GM18505 (cell line): ENCODE measurements at regions not wholly inside any gene's neighbourhood (a gene's known extent, or its start where the extent isn't known, plus 50 kb on each side); places are given as distances from the start of the nearest gene placed in this dataset.

ENCODE experiments used
- ATAC-seq: cut with Tn5 transposase; IDR thresholded peaks from one replicate; pipeline ENCODE4 v1.9.1; 2021; ENCODE audit not compliant: unreplicated experiment
- POLR2A ChIP-seq: IDR thresholded peaks from 4 replicates; pipeline ENCODE4 v1.6.1; 2011; ENCODE audit warnings: borderline replicate concordance; ENCODE audit not compliant: insufficient read depth, insufficient read length; ENCODE audit errors: extremely low read depth

GRCh38 chr15:93243573-93243972 lies 154.6 kb upstream of the RGMA start:
- ATAC-seq: no peak
- TF ChIP-seq POLR2A: no peak

GRCh38 chr15:93241696-93242585 lies 152.9 kb upstream of the RGMA start:
- TF ChIP-seq POLR2A: no peak
- no peak for ATAC-seq

DNA sequence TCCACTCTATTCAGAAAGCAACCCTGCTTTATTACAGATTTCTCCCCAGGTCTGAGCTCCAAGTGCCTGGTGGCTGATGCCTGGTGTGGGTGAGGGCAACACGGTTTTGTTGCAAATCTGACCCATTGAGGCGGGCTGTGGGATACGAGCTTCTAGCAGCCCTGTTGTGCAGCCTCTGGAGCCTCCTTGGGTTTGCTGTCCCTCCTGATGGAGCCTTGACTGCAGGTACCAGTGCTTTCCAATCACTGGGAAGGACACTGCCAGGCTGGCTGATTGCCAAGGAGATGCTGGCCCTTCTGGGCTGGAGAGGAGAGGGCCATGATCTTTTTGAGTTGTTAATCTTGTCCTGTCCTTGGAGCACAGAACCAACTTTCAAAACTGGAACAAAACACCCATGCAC lies 151.0 kb upstream of the RGMA start:
- ATAC-seq: no peak
- TF ChIP-seq POLR2A: no peak

DNA sequence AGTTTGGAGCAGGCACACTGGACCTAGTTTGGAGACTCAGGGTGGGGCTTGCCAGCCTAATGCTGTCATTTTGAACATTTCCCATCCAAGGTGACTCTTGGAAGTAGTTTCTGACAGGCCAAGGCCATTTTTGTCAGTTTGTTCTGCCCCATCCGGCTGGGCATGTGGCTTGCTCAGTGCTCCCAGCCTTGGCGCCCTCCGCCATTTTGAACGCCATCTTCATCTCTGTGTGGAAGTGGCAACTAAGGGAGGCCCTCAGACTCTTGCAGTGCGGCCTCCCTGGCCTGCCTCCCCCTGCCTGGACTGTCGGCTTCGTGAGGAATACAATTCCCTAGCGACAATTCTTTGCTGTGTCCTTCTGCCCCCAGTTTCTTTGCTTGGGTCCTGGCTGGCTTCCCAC lies 150.6 kb upstream of the RGMA start:
- TF ChIP-seq POLR2A: no peak
- ATAC-seq: no peak

DNA sequence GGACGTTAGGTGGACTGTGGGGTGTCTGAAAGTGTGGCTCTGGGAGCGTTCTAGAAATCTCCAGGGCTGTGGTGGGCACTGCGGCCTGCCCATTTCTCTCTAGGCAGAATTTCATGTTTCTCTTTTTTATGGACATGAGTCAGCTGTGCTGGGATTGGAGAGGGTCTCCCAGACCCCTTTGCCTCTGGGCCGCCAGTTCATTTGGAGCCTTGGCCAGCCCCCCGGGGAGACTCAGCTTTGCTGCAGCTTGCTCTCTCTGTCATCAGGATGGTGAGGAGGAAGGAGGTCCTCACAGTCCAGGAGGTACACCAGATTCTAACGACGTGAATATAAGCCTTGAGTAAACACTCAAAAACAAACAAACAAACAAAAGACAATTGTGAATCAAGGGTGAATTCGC lies 149.6 kb upstream of the RGMA start:
- TF ChIP-seq POLR2A: no peak
- no peak for ATAC-seq

GRCh38 chr15:93235926-93236780 lies 147.1 kb upstream of the RGMA start:
- TF ChIP-seq POLR2A: no peak
- ATAC-seq: no peak

DNA sequence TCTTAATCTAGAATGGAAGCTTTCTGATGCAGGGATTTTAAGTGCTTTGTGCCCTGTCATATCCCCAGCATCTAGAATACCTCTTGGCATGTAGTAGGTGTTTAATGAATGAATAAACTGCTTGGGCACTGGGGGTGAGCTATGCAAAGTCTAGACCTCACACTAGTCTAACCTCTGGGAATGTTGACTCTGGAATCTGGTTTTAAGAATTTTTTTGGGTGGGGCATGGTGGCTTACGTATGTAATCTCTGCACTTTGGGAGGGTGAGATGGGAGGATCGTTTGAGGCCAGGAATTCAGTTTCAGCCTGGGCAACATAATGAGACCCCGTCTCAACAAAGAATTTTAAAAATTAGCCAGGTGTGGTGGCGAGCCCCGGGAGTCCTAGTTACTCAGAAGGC lies 146.3 kb upstream of the RGMA start:
- ATAC-seq: no peak
- TF ChIP-seq POLR2A: no peak

- no peak for TF ChIP-seq POLR2A
- no peak for ATAC-seq
Observed at GRCh38 chr15:93233710-93234109, 144.7 kb upstream of the RGMA start.

DNA sequence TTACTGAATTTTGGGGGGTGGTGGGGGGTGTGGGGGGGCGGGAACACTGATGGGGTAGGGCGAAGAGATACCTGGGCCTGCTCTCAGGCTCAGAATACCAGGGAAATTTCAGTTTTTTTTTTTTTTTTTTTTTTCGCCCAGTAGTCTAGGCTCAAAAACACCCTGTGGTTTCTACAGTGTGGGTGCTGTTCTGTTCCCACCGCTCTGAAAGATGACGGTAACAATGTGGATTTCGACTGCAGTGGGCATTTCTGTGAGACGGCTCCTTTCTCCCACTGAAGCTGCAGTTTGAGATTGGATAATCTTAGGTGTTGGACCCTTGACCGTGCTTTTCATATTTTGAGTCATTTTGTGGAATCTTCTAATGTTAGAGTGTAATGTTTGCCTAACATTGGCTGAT lies 143.8 kb upstream of the RGMA start:
- no peak for TF ChIP-seq POLR2A
- ATAC-seq: no peak

- TF ChIP-seq POLR2A: no peak
- ATAC-seq: no peak
Observed at GRCh38 chr15:93231994-93232393, 143.0 kb upstream of the RGMA start.

GRCh38 chr15:93231261-93231925 lies 142.4 kb upstream of the RGMA start:
- no peak for ATAC-seq
- TF ChIP-seq POLR2A: no peak

- no peak for ATAC-seq
- no peak for TF ChIP-seq POLR2A
Observed at GRCh38 chr15:93228546-93228945, 139.5 kb upstream of the RGMA start.

- no peak for ATAC-seq
- TF ChIP-seq POLR2A: no peak
Observed at GRCh38 chr15:93223803-93224202, 134.8 kb upstream of the RGMA start.

DNA sequence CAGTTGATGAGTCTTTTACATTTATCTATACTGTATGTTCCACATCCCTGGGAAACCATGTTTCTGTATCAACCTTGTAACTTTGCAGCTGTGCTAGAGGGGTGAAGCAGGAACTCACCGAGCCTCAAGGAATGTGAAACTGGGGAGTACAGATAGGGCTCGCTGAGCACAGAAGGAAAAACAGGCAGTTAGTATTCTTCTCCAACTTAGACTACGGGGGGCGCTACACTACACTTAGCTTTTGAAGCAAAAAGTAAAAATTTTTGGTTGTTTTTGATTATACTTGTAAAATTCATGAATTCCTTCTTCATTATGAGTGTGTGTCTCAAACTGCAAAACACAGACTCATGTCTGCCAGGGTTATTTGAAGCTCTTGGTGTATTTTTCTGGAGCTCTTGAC lies 132.7 kb upstream of the RGMA start:
- TF ChIP-seq POLR2A: no peak
- no peak for ATAC-seq

DNA sequence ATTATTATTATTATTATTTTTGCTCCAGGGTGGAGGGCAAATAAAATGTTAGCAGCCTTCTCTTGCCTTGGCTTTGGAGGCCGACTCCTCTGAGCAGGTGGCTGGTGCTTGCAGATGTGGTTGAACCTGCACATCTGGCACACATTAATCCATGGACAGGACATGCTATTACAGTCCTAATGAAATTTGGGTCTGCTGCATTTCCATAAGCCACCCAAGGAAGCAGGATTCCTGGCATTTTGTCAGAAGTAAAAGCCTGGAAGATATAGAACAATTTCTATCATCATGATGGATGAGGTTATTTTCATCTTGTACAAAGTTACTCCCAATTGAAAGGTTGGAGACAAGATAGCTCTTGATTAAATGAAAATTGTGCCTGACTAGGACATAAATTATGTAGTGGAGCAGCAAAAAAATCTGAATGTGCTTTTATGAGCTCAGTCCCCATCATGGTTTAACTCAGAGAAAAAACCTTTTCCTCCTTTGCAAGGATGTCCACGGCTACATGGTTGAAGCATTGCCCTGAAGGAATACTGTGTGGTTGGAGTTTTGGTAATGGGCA lies 130.9 kb upstream of the RGMA start:
- no peak for TF ChIP-seq POLR2A
- no peak for ATAC-seq
